ELF-1 (cell line): ENCODE measurements at regions not wholly inside any gene's neighbourhood (a gene's known extent, or its start where the extent isn't known, plus 50 kb on each side); places are given as distances from the start of the nearest gene placed in this dataset.

Experiments used
- DNase-seq: peaks from one replicate; pipeline ENCODE4 v3.0.0-alpha.2; 2016; ENCODE audit warnings: low read depth, low spot score

GRCh38 chr2:147469471-147469870 is 375.4 kb upstream of the ACVR2A start:
- peak; percentile 73 for DNase-seq

- DNase-seq = no peak
Measured at GRCh38 chr2:147468963-147469362, 375.9 kb upstream of the ACVR2A start.

GRCh38 chr2:147468349-147468748 is 376.5 kb upstream of the ACVR2A start:
- DNase-seq = no peak

GRCh38 chr2:147467441-147467840 is 377.4 kb upstream of the ACVR2A start:
- DNase-seq = no peak

GRCh38 chr2:147464737-147465357 is 380.0 kb upstream of the ACVR2A start:
- no peak for DNase-seq

GRCh38 chr2:147463881-147464520 is 380.8 kb upstream of the ACVR2A start:
- no peak for DNase-seq

GRCh38 chr2:147460155-147460554 is 384.7 kb upstream of the ACVR2A start:
- DNase-seq = no peak

GRCh38 chr2:147456779-147457178 is 388.1 kb upstream of the ACVR2A start:
- DNase-seq = no peak

- no peak for DNase-seq
Measured at GRCh38 chr2:147451902-147452515, 392.8 kb upstream of the ACVR2A start.

GRCh38 chr2:147450661-147451510 is 393.9 kb upstream of the ACVR2A start:
- no peak for DNase-seq

GRCh38 chr2:147449323-147449991 is 395.4 kb upstream of the ACVR2A start:
- peak; percentile 35 for DNase-seq

- no peak for DNase-seq
Measured at GRCh38 chr2:147442816-147443215, 402.0 kb upstream of the ACVR2A start.

GRCh38 chr2:147441182-147441581 is 403.6 kb upstream of the ACVR2A start:
- no peak for DNase-seq

- no peak for DNase-seq
Measured at GRCh38 chr2:147440734-147441133, 404.1 kb upstream of the ACVR2A start.

GRCh38 chr2:147439986-147440385 is 404.8 kb upstream of the ACVR2A start:
- no peak for DNase-seq

- DNase-seq = no peak
Measured at GRCh38 chr2:147438882-147439281, 405.9 kb upstream of the ACVR2A start.

- DNase-seq = no peak
Measured at GRCh38 chr2:147433822-147434221, 411.0 kb upstream of the ACVR2A start.

- DNase-seq = no peak
Measured at GRCh38 chr2:147430408-147430807, 414.4 kb upstream of the ACVR2A start.

GRCh38 chr2:147428120-147428747 is 416.6 kb upstream of the ACVR2A start:
- no peak for DNase-seq

GRCh38 chr2:147425437-147426029 is 419.3 kb upstream of the ACVR2A start:
- DNase-seq = no peak

- no peak for DNase-seq
Measured at GRCh38 chr2:147424766-147425165, 420.1 kb upstream of the ACVR2A start.
